PFSK-1 (cell line): ENCODE measurements at regions not wholly inside any gene's neighbourhood (a gene's known extent, or its start where the extent isn't known, plus 50 kb on each side); places are given as distances from the start of the nearest gene placed in this dataset.

Source experiments
- FOXP2 ChIP-seq: optimal IDR thresholded peaks from 2 replicates; pipeline ENCODE3; 2011; ENCODE audit warnings: borderline replicate concordance, control low read depth, inconsistent platforms; ENCODE audit not compliant: insufficient read depth; ENCODE audit errors: extremely low read length, extremely low read depth
- POLR2AphosphoS5 ChIP-seq: IDR thresholded peaks from 2 replicates; pipeline ENCODE4 v1.6.1; 2012; ENCODE audit warnings: low read depth, mild to moderate bottlenecking, control low read depth, low read length, moderate library complexity
- REST ChIP-seq, 2 experiments: IDR thresholded peaks; 2 replicates each; pipeline versions ENCODE4 v1.6.1 to v1.8.0; 2011 to 2012; ENCODE audit warnings: low read depth in 2 of 2, low read length in 2 of 2, control low read depth in 1 of 2, inconsistent platforms in 1 of 2, mild to moderate bottlenecking in 1 of 2, moderate library complexity in 1 of 2; ENCODE audit not compliant: insufficient read depth in 1 of 2
- SIN3A ChIP-seq: IDR thresholded peaks from 2 replicates; pipeline ENCODE4 v1.6.1; 2012; ENCODE audit warnings: mild to moderate bottlenecking, low read length, moderate library complexity, borderline replicate concordance; ENCODE audit not compliant: insufficient read depth
- TAF1 ChIP-seq: IDR thresholded peaks from 2 replicates; pipeline ENCODE4 v1.6.1; 2012; ENCODE audit warnings: low read length, control low read depth, borderline replicate concordance; ENCODE audit not compliant: insufficient read depth

GRCh38 chr1:189605226-189605625, 872.4 kb downstream of the BRINP3 start:
- TF ChIP-seq REST (IDR thresholded peaks at IDR 0.05; ENCODE audit: insufficient read depth in 1 of 2, low read depth in 2 of 2, low read length in 2 of 2) (no peak), POLR2AphosphoS5 (no peak), FOXP2 (no peak), SIN3A (no peak), TAF1 (no peak)

- TF ChIP-seq TAF1, result no peak
- no peak for TF ChIP-seq POLR2AphosphoS5
- TF ChIP-seq SIN3A, result no peak
- TF ChIP-seq REST (IDR thresholded peaks at IDR 0.05; ENCODE audit: insufficient read depth in 1 of 2, low read depth in 2 of 2, low read length in 2 of 2), result no peak
These were observed 871.6 kb downstream of the BRINP3 start for GRCh38 chr1:189606047-189606446.

- no peak for TF ChIP-seq POLR2AphosphoS5
- TF ChIP-seq TAF1, result no peak
- no peak for TF ChIP-seq SIN3A
- no peak for TF ChIP-seq REST (IDR thresholded peaks at IDR 0.05; ENCODE audit: insufficient read depth in 1 of 2, low read depth in 2 of 2, low read length in 2 of 2)
- no peak for TF ChIP-seq FOXP2
These were observed 870.7 kb downstream of the BRINP3 start for GRCh38 chr1:189606795-189607476.

- TF ChIP-seq POLR2AphosphoS5 (no peak), SIN3A (no peak), TAF1 (no peak), REST (IDR thresholded peaks at IDR 0.05; ENCODE audit: insufficient read depth in 1 of 2, low read depth in 2 of 2, low read length in 2 of 2) (no peak), FOXP2 (no peak)
These were observed 870.1 kb downstream of the BRINP3 start for GRCh38 chr1:189607477-189608096.
